Ovary (tissue), 3 donors: ENCODE measurements at regions not wholly inside any gene's neighbourhood (a gene's known extent, or its start where the extent isn't known, plus 50 kb on each side); places are given as distances from the start of the nearest gene placed in this dataset.
"Not testable (repeated sequence)": the region's sequence is repeated elsewhere in the genome, so short reads cannot be mapped to it uniquely, and the experiment has no call there.

ENCODE experiments used
- EP300 ChIP-seq: sonication (generic); formaldehyde crosslinking; IDR thresholded peaks from one replicate; pipeline ENCODE4 v1.6.1; 2017; ENCODE audit warnings: antibody characterized with exemption
- TF ChIP-seq, protein P1 (sequence below), 3 donors: fragments of 450-650 bp in 2 of 3; fragments of 200-600 bp in 1 of 3; IDR thresholded peaks; one replicate each; pipeline versions ENCODE4 v1.5.1 to v1.8.0; 2016 to 2022; ENCODE audit warnings: antibody characterized with exemption in 3 of 3, mild to moderate bottlenecking in 1 of 3
- donor health status: DM: no; HTN: no; CAD: no.

DNA sequence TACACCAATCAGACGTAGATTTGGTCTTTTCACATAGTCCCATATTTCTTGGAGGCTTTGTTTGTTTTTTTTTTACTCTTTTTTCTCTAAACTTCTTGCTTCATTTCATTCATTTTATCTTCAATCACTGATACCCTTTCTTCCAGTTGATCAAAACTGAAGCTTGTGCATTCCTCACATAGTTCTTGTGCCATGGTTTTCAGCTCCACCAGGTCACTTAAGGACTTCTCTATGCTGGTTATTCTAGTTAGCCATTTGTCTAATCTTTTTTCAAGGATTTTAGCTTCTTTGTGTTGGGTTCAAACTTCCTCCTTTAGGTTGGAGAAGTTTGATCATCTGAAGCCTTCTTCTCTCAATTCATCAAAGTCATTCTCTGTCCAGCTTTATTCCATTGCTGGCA is 229.3 kb downstream of the COX18 start:
- TF ChIP-seq, protein P1, sequence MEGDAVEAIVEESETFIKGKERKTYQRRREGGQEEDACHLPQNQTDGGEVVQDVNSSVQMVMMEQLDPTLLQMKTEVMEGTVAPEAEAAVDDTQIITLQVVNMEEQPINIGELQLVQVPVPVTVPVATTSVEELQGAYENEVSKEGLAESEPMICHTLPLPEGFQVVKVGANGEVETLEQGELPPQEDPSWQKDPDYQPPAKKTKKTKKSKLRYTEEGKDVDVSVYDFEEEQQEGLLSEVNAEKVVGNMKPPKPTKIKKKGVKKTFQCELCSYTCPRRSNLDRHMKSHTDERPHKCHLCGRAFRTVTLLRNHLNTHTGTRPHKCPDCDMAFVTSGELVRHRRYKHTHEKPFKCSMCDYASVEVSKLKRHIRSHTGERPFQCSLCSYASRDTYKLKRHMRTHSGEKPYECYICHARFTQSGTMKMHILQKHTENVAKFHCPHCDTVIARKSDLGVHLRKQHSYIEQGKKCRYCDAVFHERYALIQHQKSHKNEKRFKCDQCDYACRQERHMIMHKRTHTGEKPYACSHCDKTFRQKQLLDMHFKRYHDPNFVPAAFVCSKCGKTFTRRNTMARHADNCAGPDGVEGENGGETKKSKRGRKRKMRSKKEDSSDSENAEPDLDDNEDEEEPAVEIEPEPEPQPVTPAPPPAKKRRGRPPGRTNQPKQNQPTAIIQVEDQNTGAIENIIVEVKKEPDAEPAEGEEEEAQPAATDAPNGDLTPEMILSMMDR (IDR thresholded peaks at IDR 0.05): not testable (repeated sequence)
- not testable (repeated sequence) for TF ChIP-seq EP300
